ENCODE measurements at regions not wholly inside any gene's neighbourhood (a gene's known extent, or its start where the extent isn't known, plus 50 kb on each side); places are given as distances from the start of the nearest gene placed in this dataset.
"Not testable (repeated sequence)": the region's sequence is repeated elsewhere in the genome, so short reads cannot be mapped to it uniquely, and the experiment has no call there.

DNA sequence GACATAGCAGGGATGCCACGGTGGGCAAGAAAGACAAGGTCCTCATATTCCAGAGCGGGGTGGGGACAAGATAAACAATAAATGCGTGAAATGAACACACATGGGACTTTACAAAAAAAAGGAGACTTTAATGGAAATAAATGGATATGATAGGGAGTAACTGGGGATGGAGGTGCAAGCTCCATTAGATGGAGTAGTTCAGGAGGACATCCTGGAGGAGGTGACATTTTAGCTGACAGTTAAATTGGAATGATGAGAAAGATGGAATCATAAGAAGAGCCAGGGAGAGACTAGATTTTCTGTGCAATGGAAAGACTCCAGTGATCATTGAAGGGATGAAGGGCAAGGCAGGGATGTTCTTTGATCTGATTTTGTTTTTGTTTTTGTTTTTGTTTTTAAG, 83.6 kb upstream of the MYL10 start:
- no peak for DNase-seq

DNA sequence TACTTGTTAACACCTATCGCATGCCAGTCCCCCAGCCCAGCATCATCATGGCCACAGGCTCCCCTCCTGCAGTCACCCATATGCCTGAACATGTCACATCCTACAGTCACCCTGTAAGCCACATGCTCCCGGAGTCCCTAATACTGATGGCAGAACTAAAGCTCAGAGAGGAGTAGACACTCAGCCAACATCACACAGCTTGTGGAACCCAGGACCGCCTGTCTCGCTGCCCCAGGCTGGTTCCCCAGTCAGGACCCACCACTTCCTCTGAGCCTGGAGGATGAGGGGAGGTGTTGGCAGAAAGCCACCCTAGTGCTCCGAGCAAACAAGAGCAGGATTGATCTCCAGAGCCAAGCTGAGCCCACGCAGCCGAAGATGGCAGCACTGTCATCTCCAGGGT, 85.0 kb upstream of the MYL10 start:
- no peak for DNase-seq

GRCh38 chr7:101717628-101718357, 88.7 kb upstream of the MYL10 start:
- DNase-seq: no peak

DNA sequence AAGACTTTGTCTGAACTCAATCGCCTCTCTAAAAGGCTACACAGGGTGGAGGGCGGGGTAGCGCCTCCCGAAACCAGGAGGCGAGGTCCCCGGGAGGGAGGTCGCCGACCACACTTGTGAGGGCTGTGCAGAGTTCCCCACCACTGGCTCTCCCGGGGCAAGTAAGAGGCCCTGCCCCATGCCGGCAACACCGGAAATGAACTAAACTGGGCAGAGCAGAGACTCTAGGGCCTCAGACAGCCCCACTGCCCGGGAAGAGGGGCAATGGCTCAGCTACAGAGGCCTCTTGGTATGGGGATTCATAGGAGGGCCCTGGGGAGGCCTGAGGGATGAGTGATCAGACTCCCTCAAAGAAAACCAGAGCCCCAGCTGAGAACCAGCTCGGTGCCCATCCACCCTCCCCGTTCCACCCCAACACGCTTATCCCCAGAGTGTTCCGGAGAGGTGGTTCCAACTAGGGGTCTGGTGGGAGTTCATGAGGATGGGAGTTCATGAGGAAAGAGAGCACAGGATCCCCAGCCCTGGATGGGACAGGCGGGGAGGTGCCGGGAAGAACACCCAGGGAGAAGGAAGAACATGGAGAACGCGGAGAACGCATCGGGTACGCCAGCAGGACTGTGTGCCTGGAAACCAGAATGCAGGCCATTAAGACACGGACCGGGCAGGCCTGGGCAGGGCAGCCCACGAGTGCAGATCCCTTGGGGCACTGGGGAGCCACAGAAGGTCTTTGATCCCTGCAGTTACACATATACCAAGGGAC, 89.4 kb upstream of the MYL10 start:
- DNase-seq: no peak

DNA sequence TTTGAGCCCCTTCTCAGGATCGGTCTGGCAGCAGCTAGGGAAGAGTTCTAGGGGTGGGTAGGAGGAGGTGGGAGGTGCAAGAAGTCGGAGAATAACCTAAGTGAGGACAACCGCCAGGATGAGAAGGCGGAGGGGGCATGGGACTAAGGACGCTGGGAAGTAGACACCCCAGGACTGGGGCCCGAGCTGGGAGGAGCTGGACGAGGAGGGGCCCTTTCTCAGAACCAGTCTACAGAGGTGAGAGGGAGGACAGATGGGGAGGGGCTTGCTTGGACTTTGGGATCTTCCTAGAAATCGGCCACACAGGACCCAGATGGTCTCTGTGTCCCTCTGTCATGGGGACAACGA, 90.0 kb upstream of the MYL10 start:
- DNase-seq: no peak

DNA sequence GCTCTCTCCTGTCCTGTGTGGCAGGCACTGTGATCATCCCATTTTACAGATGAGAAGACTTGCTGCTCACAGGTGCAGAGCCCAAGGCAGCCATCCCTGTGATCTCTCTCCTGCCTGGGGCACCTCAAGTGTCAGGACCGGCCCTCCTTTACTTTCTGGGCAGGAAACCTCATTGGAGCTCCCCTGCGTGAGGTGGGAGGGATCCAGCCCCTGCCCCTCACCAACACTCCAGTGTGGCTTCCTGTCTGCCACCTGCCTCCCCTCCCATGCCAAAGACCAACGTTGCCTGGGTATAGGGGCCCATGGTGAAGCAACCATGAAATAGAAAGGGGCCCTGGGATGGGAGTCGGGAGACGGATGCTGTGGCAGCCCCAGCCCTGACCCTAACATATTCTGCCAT, 91.2 kb upstream of the MYL10 start:
- no peak for DNase-seq

GRCh38 chr7:101722247-101722646, 93.2 kb upstream of the MYL10 start:
- DNase-seq: no peak

GRCh38 chr7:101723835-101724234, 93.6 kb upstream of the CUX1 start:
- no peak for DNase-seq

- no peak for DNase-seq
These were observed 92.5 kb upstream of the CUX1 start for GRCh38 chr7:101724957-101725356.

DNA sequence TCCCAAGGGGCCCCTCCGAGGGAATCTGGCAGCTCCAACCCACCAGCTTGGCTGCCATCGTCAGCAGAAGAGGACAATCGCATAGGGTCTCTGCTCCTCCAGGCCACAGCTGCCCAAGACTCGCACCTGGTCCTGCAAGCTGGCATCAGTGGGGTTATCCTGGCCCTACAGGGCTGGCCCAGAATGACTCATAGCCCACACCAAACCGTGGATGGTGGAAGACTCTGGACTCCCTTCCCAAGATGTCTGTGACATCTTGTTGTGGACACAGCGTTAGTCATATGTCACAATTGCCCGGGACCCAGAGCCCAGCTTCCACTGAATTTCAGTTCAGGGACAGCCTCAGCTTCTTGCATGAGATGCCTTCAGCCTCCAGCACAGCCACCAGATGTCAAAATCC, 91.5 kb upstream of the CUX1 start:
- no peak for DNase-seq

- DNase-seq: no peak
These were observed 90.2 kb upstream of the CUX1 start for GRCh38 chr7:101727184-101727583.

DNA sequence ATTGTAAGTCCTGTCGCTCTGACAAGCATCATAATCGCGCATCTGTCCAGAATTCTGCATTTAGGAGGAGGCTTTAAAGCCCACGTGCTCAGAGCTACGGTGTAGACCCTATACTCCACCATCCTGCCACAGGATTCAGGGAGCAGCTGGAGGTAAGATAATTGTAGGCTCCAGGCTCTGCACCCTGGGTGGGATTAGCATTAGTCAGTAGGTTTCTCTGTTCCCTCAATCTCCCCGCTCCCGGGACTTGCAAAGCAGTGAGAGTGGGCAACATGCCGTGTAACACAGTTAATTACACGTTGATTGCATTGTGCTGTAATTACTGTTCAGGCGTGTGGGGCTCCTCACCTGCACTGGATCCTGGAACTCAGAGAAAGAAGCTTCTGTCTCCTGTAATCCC, 89.3 kb upstream of the CUX1 start:
- DNase-seq: no peak

- not testable (repeated sequence) for DNase-seq
These were observed 88.6 kb upstream of the CUX1 start for GRCh38 chr7:101728873-101729240.

- DNase-seq: no peak
These were observed 88.1 kb upstream of the CUX1 start for GRCh38 chr7:101729241-101729883.

DNA sequence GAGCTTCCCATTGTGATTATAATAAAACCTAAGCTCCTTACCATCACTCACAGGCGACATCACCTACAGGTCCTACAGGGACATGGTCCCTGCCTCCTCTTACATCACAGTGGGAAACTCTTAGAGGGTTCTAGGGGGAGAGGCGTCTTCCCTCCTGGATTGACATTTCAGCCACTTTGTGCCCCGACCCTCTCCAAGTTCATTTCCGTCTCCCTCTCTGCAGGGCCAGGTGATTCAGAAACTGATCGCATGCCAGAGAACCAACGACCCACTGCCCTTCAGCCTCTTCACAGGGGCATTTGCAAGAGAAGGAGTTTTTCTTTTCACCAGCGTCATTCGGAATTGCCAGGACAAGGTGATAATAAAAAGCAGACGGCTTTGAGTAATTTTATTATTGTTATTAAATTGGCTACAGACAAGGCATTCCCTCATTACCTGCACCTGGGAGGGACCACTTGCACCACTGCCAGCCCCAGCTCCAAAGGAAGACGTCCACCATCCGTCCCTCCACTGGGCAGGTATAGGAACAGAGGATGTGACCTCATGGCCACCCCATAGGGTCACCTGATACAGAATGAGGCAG, 85.8 kb upstream of the CUX1 start:
- no peak for DNase-seq

- no peak for DNase-seq
These were observed 83.5 kb upstream of the CUX1 start for GRCh38 chr7:101733713-101734475.

- DNase-seq: no peak
These were observed 81.3 kb upstream of the CUX1 start for GRCh38 chr7:101736084-101736483.

- no peak for DNase-seq
These were observed 77.5 kb upstream of the CUX1 start for GRCh38 chr7:101739775-101740398.

DNA sequence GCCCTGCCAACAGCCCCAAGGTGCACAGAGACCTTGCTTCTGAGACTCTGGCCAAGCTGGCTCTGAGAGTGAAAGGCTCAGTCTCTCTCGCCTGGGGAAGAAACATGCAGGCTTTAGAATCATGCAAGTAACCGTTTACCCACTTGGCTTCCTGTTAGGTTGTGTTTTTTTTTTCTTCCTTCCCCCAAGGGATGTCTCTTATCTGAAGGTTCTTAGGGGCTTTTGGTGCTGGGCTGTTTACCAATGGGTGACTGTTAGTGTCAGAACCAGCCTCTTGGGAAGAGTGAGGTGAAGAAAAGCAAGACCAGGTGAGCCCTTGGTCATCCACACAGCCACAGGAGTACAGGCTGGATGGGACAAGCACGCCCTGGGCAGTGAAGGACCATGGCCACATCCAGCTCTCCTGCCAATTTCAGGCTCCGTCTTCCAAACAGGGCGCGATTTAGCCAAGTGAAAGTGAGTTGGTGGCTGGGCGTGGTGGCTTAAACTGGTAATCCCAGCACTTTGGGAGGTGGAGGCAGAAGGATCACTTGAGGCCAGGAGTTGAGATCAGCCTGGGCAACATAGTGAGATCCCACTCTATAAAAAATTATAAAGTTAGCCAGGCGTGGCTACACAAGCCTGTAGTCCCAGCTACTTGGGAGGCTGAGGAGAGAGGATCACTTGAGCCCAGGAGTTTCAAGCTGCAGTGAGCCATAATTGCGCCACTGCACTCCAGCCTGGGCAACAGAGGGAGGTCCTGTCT, 76.3 kb upstream of the CUX1 start:
- DNase-seq: no peak

DNA sequence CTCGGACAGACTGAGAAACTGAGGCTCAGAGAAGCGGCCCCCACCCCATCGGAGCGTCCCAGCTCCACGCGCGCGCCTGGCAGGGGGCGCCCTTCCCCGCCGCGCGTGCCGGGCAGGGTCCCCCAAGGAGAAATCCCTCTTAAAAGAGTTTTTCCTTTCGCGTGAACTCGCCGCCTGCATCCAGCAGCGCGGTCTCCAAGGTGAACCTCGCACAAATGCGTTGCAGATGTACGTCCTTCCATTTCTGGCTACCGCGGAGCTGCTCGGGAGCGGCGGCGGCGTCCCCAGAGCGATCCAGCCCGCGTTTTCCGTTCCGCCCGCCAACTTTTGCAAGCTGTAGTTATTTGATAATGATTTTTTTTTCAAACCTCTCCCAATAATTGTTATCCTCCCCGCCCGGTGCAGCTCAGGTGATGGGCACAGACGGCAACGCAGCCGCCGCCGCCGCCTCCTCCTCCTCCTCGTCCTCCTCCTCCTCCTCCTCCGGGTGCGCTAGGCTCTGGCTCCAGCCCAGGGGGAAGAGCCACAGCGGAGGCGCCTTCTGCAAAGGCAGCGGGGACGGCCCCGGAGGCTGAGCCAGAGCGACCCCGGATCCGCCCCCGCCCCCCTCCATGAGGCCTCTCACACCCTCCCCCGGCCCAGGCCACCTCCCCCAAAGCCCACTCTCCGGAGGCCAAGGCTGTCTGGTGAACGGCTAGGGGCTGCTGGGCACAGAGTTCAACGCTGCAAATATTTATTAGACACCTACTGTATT, 74.0 kb upstream of the CUX1 start:
- peak; percentile 14 for DNase-seq

DNA sequence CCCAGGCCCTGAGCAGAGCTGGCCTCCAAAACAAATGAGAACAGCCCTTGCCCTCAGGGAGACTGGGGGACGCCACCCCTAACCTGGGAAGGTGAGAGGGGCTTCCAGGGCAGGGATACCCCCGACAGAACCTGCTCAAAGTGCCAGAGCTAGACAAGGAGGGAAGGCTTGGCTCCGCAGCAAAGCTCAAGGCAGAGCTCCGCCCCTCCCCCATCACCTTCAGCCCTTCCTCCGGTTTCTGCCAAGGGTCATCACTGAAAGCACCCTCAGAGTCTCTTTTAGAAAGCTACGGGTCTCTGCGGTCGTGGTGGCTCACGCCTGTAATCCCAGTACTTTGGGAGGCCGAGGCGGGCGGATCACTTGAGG, 73.4 kb upstream of the CUX1 start:
- DNase-seq: no peak

Data from NCI-H1436 treated with DMSO at 0.1 percent for 48 hours (cell line).